Thyroid gland (tissue), 4 donors: ENCODE measurements at regions not wholly inside any gene's neighbourhood (a gene's known extent, or its start where the extent isn't known, plus 50 kb on each side); places are given as distances from the start of the nearest gene placed in this dataset.
A peak's percentile ranks its signal among the peaks of the same experiment; 100 is the strongest.

ENCODE experiments used
- DNase-seq, 2 donors: peaks; one replicate each; pipeline ENCODE4 v3.0.0-alpha.2; 2019
- H3K27ac ChIP-seq, 3 donors: fragments of 200-600 bp; sonication (generic); 1 replicate in 2 of 3; 2 replicates in 1 of 3; pipeline ENCODE4 v1.5.1; 2016 to 2019; ENCODE audit warnings: mild to moderate bottlenecking in 1 of 3, moderate library complexity in 1 of 3
- H3K27me3 ChIP-seq: fragments of 200-600 bp; sonication (generic); one replicate; pipeline ENCODE4 v1.5.1; 2019
- H3K36me3 ChIP-seq, 2 donors: fragments of 200-600 bp; sonication (generic); one replicate each; pipeline ENCODE4 v1.5.1; 2016 to 2019
- H3K4me1 ChIP-seq, 2 donors: fragments of 200-600 bp; sonication (generic); one replicate each; pipeline ENCODE4 v1.5.1; 2017 to 2019
- H3K4me3 ChIP-seq, 3 donors: fragments of 200-600 bp; sonication (generic); replicated peaks in 1 of 3; 1 replicate in 2 of 3; 2 replicates in 1 of 3; pipeline ENCODE4 v1.5.1; 2016; ENCODE audit warnings: mild to moderate bottlenecking in 1 of 3
- H3K9me3 ChIP-seq: fragments of 200-600 bp; sonication (generic); one replicate; pipeline ENCODE4 v1.5.1; 2017
- CTCF ChIP-seq, 6 experiments: fragments of 200-600 bp in 3 of 6; fragments of 450-650 bp in 3 of 6; sonication (generic) in 3 of 6; IDR thresholded peaks; one replicate each; pipeline ENCODE4 v1.5.1; 2016 to 2019; ENCODE audit warnings: antibody characterized with exemption in 6 of 6, mild to moderate bottlenecking in 2 of 6, inconsistent platforms in 1 of 6, moderate library complexity in 1 of 6
- POLR2A ChIP-seq, 2 donors: fragments of 450-650 bp; IDR thresholded peaks; one replicate each; pipeline ENCODE4 v1.6.1; 2017; ENCODE audit warnings: antibody characterized with exemption in 2 of 2, mild to moderate bottlenecking in 2 of 2, moderate library complexity in 1 of 2
- WGBS, 2 donors: methylation state at CpG; one replicate each; pipeline ENCODE4 v1.1.5; 2017; 5-methylcytosine and 5-hydroxymethylcytosine counted together
- intact Hi-C: fragments of 100-400 bp; cut with DNase I; formaldehyde crosslinking; loops from one replicate; pipeline ENCODE4 v1.15.1; 2023

- Histone ChIP-seq H3K4me1 (no peaks in the 10 kb centered on the region), H3K36me3 (no peaks in the 10 kb centered on the region), H3K9me3 (no peaks in the 10 kb centered on the region), H3K4me3 (no peak overlapping the region), H3K27ac (no peak overlapping the region), H3K27me3 (no peaks in the 10 kb centered on the region)
- intact Hi-C loops, result loop anchor here (5.0 to 10.0 kb wide), 2 partner anchors 288 to 375 kb away; no protein-coding TSS in a partner anchor
- no peak for TF ChIP-seq CTCF (IDR thresholded peaks at IDR 0.05)
- 84 to 86% methylated on average over 28 to 32 of the region's 37 CpGs for WGBS, 2 donors
- no peak for DNase-seq
Observed at GRCh38 chr12:111310076-111310870, 58.6 kb downstream of the PHETA1 start.

GRCh38 chr12:111309584-111309983 lies 59.3 kb downstream of the PHETA1 start:
- H3K27ac ChIP-seq, result no peak overlapping the region
- H3K4me3 ChIP-seq, result no peak overlapping the region
- H3K4me1 ChIP-seq, result no peaks in the 10 kb centered on the region
- intact Hi-C loops, result no loop called here
- H3K9me3 ChIP-seq, result no peaks in the 10 kb centered on the region
- no peaks in the 10 kb centered on the region for H3K27me3 ChIP-seq
- WGBS, 2 donors, result 70 to 78% methylated on average over 3 of the region's 3 CpGs
- no peak for DNase-seq
- H3K36me3 ChIP-seq, result no peaks in the 10 kb centered on the region
- no peak for TF ChIP-seq POLR2A (IDR thresholded peaks at IDR 0.05)
- no peak for TF ChIP-seq CTCF (IDR thresholded peaks at IDR 0.05)

- Histone ChIP-seq H3K4me3 (no peak overlapping the region), H3K27ac (no peak overlapping the region), H3K9me3 (no peaks in the 10 kb centered on the region), H3K36me3 (no peaks in the 10 kb centered on the region), H3K4me1 (no peaks in the 10 kb centered on the region), H3K27me3 (no peaks in the 10 kb centered on the region)
- 79 to 100% methylated on average over 1 to 7 of the region's 7 CpGs for WGBS, 2 donors
- no peak for TF ChIP-seq CTCF (IDR thresholded peaks at IDR 0.05)
- no peak for TF ChIP-seq POLR2A (IDR thresholded peaks at IDR 0.05)
- intact Hi-C loops, result no loop called here
- DNase-seq, result no peak
Observed at GRCh38 chr12:111308473-111308872, 60.4 kb downstream of the PHETA1 start.

- TF ChIP-seq CTCF (IDR thresholded peaks at IDR 0.05), result peak in 4 of 6 experiments; percentile 7 to 42 (median 36)
- TF ChIP-seq POLR2A (IDR thresholded peaks at IDR 0.05), result no peak
- no peaks in the 10 kb centered on the region for H3K9me3 ChIP-seq
- DNase-seq, result no peak
- intact Hi-C loops, result no loop called here
- H3K27ac ChIP-seq, result no peak overlapping the region
- 55 to 59% methylated on average over 2 to 3 of the region's 3 CpGs for WGBS, 2 donors
- H3K4me3 ChIP-seq, result no peak overlapping the region
- H3K36me3 ChIP-seq, result no peaks in the 10 kb centered on the region
- no peaks in the 10 kb centered on the region for H3K27me3 ChIP-seq
- H3K4me1 ChIP-seq, result no peaks in the 10 kb centered on the region
Observed at GRCh38 chr12:111304642-111305071, 64.2 kb downstream of the PHETA1 start.

- 75 to 92% methylated on average over 3 of the region's 3 CpGs for WGBS, 2 donors
- no peak overlapping the region for H3K4me3 ChIP-seq
- intact Hi-C loops, result no loop called here
Observed at GRCh38 chr12:111303531-111303930, 65.4 kb downstream of the PHETA1 start.

More at GRCh38 chr12:111303531-111303930, 65.4 kb downstream of the PHETA1 start:
- no peak for TF ChIP-seq CTCF (IDR thresholded peaks at IDR 0.05)
- no peak for TF ChIP-seq POLR2A (IDR thresholded peaks at IDR 0.05)
- Histone ChIP-seq H3K27me3 (no peaks in the 10 kb centered on the region), H3K4me1 (no peaks in the 10 kb centered on the region), H3K27ac (no peak overlapping the region), H3K9me3 (no peaks in the 10 kb centered on the region), H3K36me3 (no peaks in the 10 kb centered on the region)
- no peak for DNase-seq
